ENCODE measurements at regions not wholly inside any gene's neighbourhood (a gene's known extent, or its start where the extent isn't known, plus 50 kb on each side); places are given as distances from the start of the nearest gene placed in this dataset.

GRCh38 chrX:28229217-28229616 is 248.0 kb upstream of the DCAF8L1 start:
- no peaks in the 10 kb centered on the region for H3K36me3 ChIP-seq (ENCODE audit: control insufficient read depth, insufficient read depth, low read length)
- intact Hi-C loops (cut with micrococcal nuclease; ENCODE audit: unreplicated experiment) = no loop called here
- DNase-seq (ENCODE audit: low read depth, low spot score) (no peak), ATAC-seq (no peak)
- no TSS peak for BruUV-seq (replicated peaks)
- no peaks in the 10 kb centered on the region for H3K27me3 ChIP-seq (ENCODE audit: control insufficient read depth, insufficient read depth, low read length)
- H3K4me1 ChIP-seq (ENCODE audit: control insufficient read depth, insufficient read depth, low read length) = no peaks in the 10 kb centered on the region
- POLR2A ChIA-PET = no interaction called here
- TF ChIP-seq SIN3A (IDR thresholded peaks at IDR 0.05; ENCODE audit: borderline replicate concordance, insufficient read depth, low read depth, low read length) (no peak), POLR2AphosphoS5 (IDR thresholded peaks at IDR 0.05; ENCODE audit: low read depth, low read length) (no peak), REST (IDR thresholded peaks at IDR 0.05; ENCODE audit: insufficient read depth in 1 of 2, low read depth in 2 of 2, low read length in 1 of 2) (no peak), CTCF (IDR thresholded peaks at IDR 0.05) (no peak), TCF7L2 (IDR thresholded peaks at IDR 0.05; ENCODE audit: low read depth, low read length) (no peak)
- no peak overlapping the region for H3K4me3 ChIP-seq (ENCODE audit: low read depth in 2 of 2, low read length in 2 of 2)
- H3K27ac ChIP-seq (ENCODE audit: low read length) = no peak overlapping the region
- in situ Hi-C loops (cut with HindIII; ENCODE audit: low pct_unique_long_range_greater_than_20kb, low sequenced_read_pairs) = no loop called here
- CTCF ChIA-PET = no interaction called here
- no peaks in the 10 kb centered on the region for H3K9me3 ChIP-seq (ENCODE audit: control insufficient read depth, insufficient read depth, low read depth, low read length)

GRCh38 chrX:28225513-28225912 is 244.3 kb upstream of the DCAF8L1 start:
- H3K9me3 ChIP-seq (ENCODE audit: control insufficient read depth, insufficient read depth, low read depth, low read length) = no peaks in the 10 kb centered on the region
- TF ChIP-seq CTCF (IDR thresholded peaks at IDR 0.05) (no peak), SIN3A (IDR thresholded peaks at IDR 0.05; ENCODE audit: borderline replicate concordance, insufficient read depth, low read depth, low read length) (no peak), REST (IDR thresholded peaks at IDR 0.05; ENCODE audit: insufficient read depth in 1 of 2, low read depth in 2 of 2, low read length in 1 of 2) (no peak), TCF7L2 (IDR thresholded peaks at IDR 0.05; ENCODE audit: low read depth, low read length) (no peak)
- in situ Hi-C loops (cut with HindIII; ENCODE audit: low pct_unique_long_range_greater_than_20kb, low sequenced_read_pairs) (no loop called here), intact Hi-C loops (cut with micrococcal nuclease; ENCODE audit: unreplicated experiment) (no loop called here)
- no peak overlapping the region for H3K27ac ChIP-seq (ENCODE audit: low read length)
- BruUV-seq (replicated peaks) = no TSS peak
- no peaks in the 10 kb centered on the region for H3K36me3 ChIP-seq (ENCODE audit: control insufficient read depth, insufficient read depth, low read length)
- no peaks in the 10 kb centered on the region for H3K4me1 ChIP-seq (ENCODE audit: control insufficient read depth, insufficient read depth, low read length)
- no peak overlapping the region for H3K4me3 ChIP-seq (ENCODE audit: low read depth in 2 of 2, low read length in 2 of 2)
- no peak for ATAC-seq
- ChIA-PET CTCF (no interaction called here), POLR2A (no interaction called here)
- DNase-seq (ENCODE audit: low read depth, low spot score) = no peak
- no peaks in the 10 kb centered on the region for H3K27me3 ChIP-seq (ENCODE audit: control insufficient read depth, insufficient read depth, low read length)

All from Panc1 (cell line).